HS-5 (cell line): ENCODE measurements at regions not wholly inside any gene's neighbourhood (a gene's known extent, or its start where the extent isn't known, plus 50 kb on each side); places are given as distances from the start of the nearest gene placed in this dataset.

ENCODE experiments used
- DNase-seq: peaks from one replicate; pipeline ENCODE4 v3.0.0-alpha.2; 2012; ENCODE audit warnings: low read depth

GRCh38 chr13:107252021-107252420 lies 684.1 kb upstream of the ARGLU1 start:
- DNase-seq, result no peak

- no peak for DNase-seq
These were observed 683.4 kb upstream of the ARGLU1 start for GRCh38 chr13:107251341-107251740.

- no peak for DNase-seq
These were observed 682.7 kb upstream of the ARGLU1 start for GRCh38 chr13:107250628-107251027.

GRCh38 chr13:107244241-107244640 lies 676.3 kb upstream of the ARGLU1 start:
- DNase-seq, result no peak

GRCh38 chr13:107242138-107242537 lies 674.2 kb upstream of the ARGLU1 start:
- no peak for DNase-seq

- DNase-seq, result no peak
These were observed 673.4 kb upstream of the ARGLU1 start for GRCh38 chr13:107241381-107241780.

GRCh38 chr13:107239213-107239612 lies 671.3 kb upstream of the ARGLU1 start:
- DNase-seq, result no peak

- no peak for DNase-seq
These were observed 670.5 kb upstream of the ARGLU1 start for GRCh38 chr13:107238262-107238981.

- no peak for DNase-seq
These were observed 666.6 kb upstream of the ARGLU1 start for GRCh38 chr13:107234319-107235073.

GRCh38 chr13:107233541-107233940 lies 665.6 kb upstream of the ARGLU1 start:
- DNase-seq, result no peak

GRCh38 chr13:107231944-107232343 lies 664.0 kb upstream of the ARGLU1 start:
- no peak for DNase-seq

GRCh38 chr13:107223867-107224266 lies 655.9 kb upstream of the ARGLU1 start:
- no peak for DNase-seq

GRCh38 chr13:107222597-107222996 lies 654.7 kb upstream of the ARGLU1 start:
- DNase-seq, result no peak

- no peak for DNase-seq
These were observed 652.3 kb upstream of the ARGLU1 start for GRCh38 chr13:107220245-107220644.

GRCh38 chr13:107217251-107217650 lies 649.3 kb upstream of the ARGLU1 start:
- DNase-seq, result no peak

- DNase-seq, result no peak
These were observed 648.3 kb upstream of the ARGLU1 start for GRCh38 chr13:107216046-107216755.

GRCh38 chr13:107211073-107211472 lies 643.1 kb upstream of the ARGLU1 start:
- peak; percentile 8 for DNase-seq

GRCh38 chr13:107210723-107211030 lies 642.7 kb upstream of the ARGLU1 start:
- no peak for DNase-seq

- no peak for DNase-seq
These were observed 642.1 kb upstream of the ARGLU1 start for GRCh38 chr13:107209824-107210722.

- DNase-seq, result no peak
These were observed 641.0 kb upstream of the ARGLU1 start for GRCh38 chr13:107208889-107209288.

GRCh38 chr13:107205318-107206104 lies 637.6 kb upstream of the ARGLU1 start:
- DNase-seq, result no peak
